CD4-positive, CD25-positive, alpha-beta regulatory T cell (primary cell): ENCODE measurements at regions not wholly inside any gene's neighbourhood (a gene's known extent, or its start where the extent isn't known, plus 50 kb on each side); places are given as distances from the start of the nearest gene placed in this dataset.

Experiments used
- ATAC-seq, 2 donors: fragments of 150-1000 bp; cut with Tn5 transposase; one replicate each; pipeline ENCODE4 v1.10.0; 2021; ENCODE audit warnings: low read depth in 2 of 2, moderate number of reproducible peaks in 2 of 2, moderate library complexity in 1 of 2
- DNase-seq, 3 donors: peaks; one replicate each; pipeline versions ENCODE4 v3.0.0 to v3.0.0-alpha.2; 2012 to 2022; ENCODE audit warnings: mixed read lengths in 1 of 3
- H3K27ac ChIP-seq: one replicate; pipeline ENCODE4 v1.7.0; 2013; ENCODE audit warnings: mild to moderate bottlenecking, low read length; ENCODE audit not compliant: insufficient read depth, poor library complexity, severe bottlenecking
- H3K27me3 ChIP-seq: one replicate; pipeline ENCODE4 v1.7.0; 2013; ENCODE audit warnings: low read length; ENCODE audit not compliant: control insufficient read depth, insufficient read depth
- H3K36me3 ChIP-seq: one replicate; pipeline ENCODE4 v1.7.0; 2013; ENCODE audit warnings: mild to moderate bottlenecking, low read length, moderate library complexity; ENCODE audit not compliant: control insufficient read depth, insufficient read depth
- H3K4me1 ChIP-seq: 2 replicates; pipeline ENCODE4 v1.7.0; 2013; ENCODE audit warnings: mild to moderate bottlenecking, low read length; ENCODE audit not compliant: insufficient read depth, control insufficient read depth, poor library complexity, severe bottlenecking
- H3K4me3 ChIP-seq: one replicate; pipeline ENCODE4 v1.7.0; 2013; ENCODE audit warnings: low read depth, mild to moderate bottlenecking, low read length, moderate library complexity
- H3K9me3 ChIP-seq, 2 experiments: 1 replicate in 1 of 2; 2 replicates in 1 of 2; pipeline ENCODE4 v1.7.0; 2013; ENCODE audit warnings: low read length in 2 of 2, mild to moderate bottlenecking in 1 of 2, moderate library complexity in 1 of 2; ENCODE audit not compliant: control insufficient read depth in 2 of 2
- H3K27ac Mint-ChIP-seq, 3 donors: one replicate each; pipeline ENCODE4 v1.8.0; 2020 to 2022; ENCODE audit warnings: mild to moderate bottlenecking in 3 of 3, mixed read lengths in 3 of 3, moderate library complexity in 2 of 3
- H3K27me3 Mint-ChIP-seq: one replicate; pipeline ENCODE4 v1.8.0; 2022; ENCODE audit warnings: mild to moderate bottlenecking, mixed read lengths
- H3K36me3 Mint-ChIP-seq: one replicate; pipeline ENCODE4 v1.8.0; 2020; ENCODE audit warnings: mixed read lengths
- H3K4me1 Mint-ChIP-seq, 4 donors: one replicate each; pipeline ENCODE4 v1.8.0; 2020 to 2022; ENCODE audit warnings: mixed read lengths in 4 of 4, mild to moderate bottlenecking in 1 of 4
- H3K4me3 Mint-ChIP-seq, 4 donors: one replicate each; pipeline ENCODE4 v1.8.0; 2020 to 2022; ENCODE audit warnings: mild to moderate bottlenecking in 4 of 4, mixed read lengths in 4 of 4, moderate library complexity in 3 of 4
- H3K9me3 Mint-ChIP-seq, 7 donors: one replicate each; pipeline ENCODE4 v1.8.0; 2020 to 2022; ENCODE audit warnings: mixed read lengths in 7 of 7, mild to moderate bottlenecking in 3 of 7, moderate library complexity in 2 of 7

- H3K36me3 ChIP-seq = no peaks in the 10 kb centered on the region
- H3K4me1 ChIP-seq = no peaks in the 10 kb centered on the region
- no peak overlapping the region for H3K27ac ChIP-seq
- ATAC-seq = no peak
- peaks cover 4 to 16% (median 6%) of the 10 kb centered on the region in 7 donors for H3K9me3 Mint-ChIP-seq
- no peak overlapping the region for H3K4me3 ChIP-seq
- no peaks in the 10 kb centered on the region for H3K27me3 Mint-ChIP-seq
- no peak overlapping the region for H3K27ac Mint-ChIP-seq
- H3K27me3 ChIP-seq = no peaks in the 10 kb centered on the region
- no peak overlapping the region for H3K4me3 Mint-ChIP-seq
- no peaks in the 10 kb centered on the region for H3K4me1 Mint-ChIP-seq
- H3K36me3 Mint-ChIP-seq = no peaks in the 10 kb centered on the region
- no peak for DNase-seq
- peaks cover 0 to 2% of the 10 kb centered on the region in 2 experiments for H3K9me3 ChIP-seq
Measured at GRCh38 chr2:14270036-14270582, 362.4 kb upstream of the LRATD1 start.

- no peak overlapping the region for H3K27ac ChIP-seq
- ATAC-seq (no peak), DNase-seq (no peak)
- H3K27ac Mint-ChIP-seq = peak overlapping the region in 1 of 3 donors; percentile 13
- no peaks in the 10 kb centered on the region for H3K36me3 ChIP-seq
- H3K9me3 ChIP-seq = peaks cover 0 to 2% of the 10 kb centered on the region in 2 experiments
- H3K36me3 Mint-ChIP-seq = no peaks in the 10 kb centered on the region
- no peaks in the 10 kb centered on the region for H3K4me1 ChIP-seq
- no peak overlapping the region for H3K4me3 ChIP-seq
- peaks cover 4 to 14% (median 6%) of the 10 kb centered on the region in 7 donors for H3K9me3 Mint-ChIP-seq
- H3K27me3 Mint-ChIP-seq = no peaks in the 10 kb centered on the region
- no peaks in the 10 kb centered on the region for H3K27me3 ChIP-seq
- H3K4me1 Mint-ChIP-seq = no peaks in the 10 kb centered on the region
- H3K4me3 Mint-ChIP-seq = no peak overlapping the region
Measured at GRCh38 chr2:14272396-14273075, 360.0 kb upstream of the LRATD1 start.

- ATAC-seq (no peak), DNase-seq (no peak)
- Mint-ChIP-seq H3K4me1 (no peaks in the 10 kb centered on the region), H3K27me3 (no peaks in the 10 kb centered on the region), H3K4me3 (no peak overlapping the region), H3K27ac (no peak overlapping the region), H3K36me3 (no peaks in the 10 kb centered on the region), H3K9me3 (peaks cover 4 to 14% (median 9%) of the 10 kb centered on the region in 7 donors)
- H3K4me3 ChIP-seq = no peak overlapping the region
- H3K27ac ChIP-seq = no peak overlapping the region
- H3K4me1 ChIP-seq = no peaks in the 10 kb centered on the region
- H3K36me3 ChIP-seq = no peaks in the 10 kb centered on the region
- peaks cover 0 to 2% of the 10 kb centered on the region in 2 experiments for H3K9me3 ChIP-seq
- H3K27me3 ChIP-seq = no peaks in the 10 kb centered on the region
Measured at GRCh38 chr2:14273650-14274049, 358.9 kb upstream of the LRATD1 start.

GRCh38 chr2:14284244-14284643 lies 348.3 kb upstream of the LRATD1 start:
- H3K9me3 Mint-ChIP-seq = peaks cover 1 to 14% (median 6%) of the 10 kb centered on the region in 7 donors
- DNase-seq = no peak
- no peak for ATAC-seq
- Histone ChIP-seq H3K4me3 (no peak overlapping the region), H3K27me3 (no peaks in the 10 kb centered on the region), H3K27ac (no peak overlapping the region), H3K36me3 (no peaks in the 10 kb centered on the region), H3K4me1 (no peaks in the 10 kb centered on the region), H3K9me3 (peaks cover 0 to 2% of the 10 kb centered on the region in 2 experiments)
- H3K27me3 Mint-ChIP-seq = no peaks in the 10 kb centered on the region
- no peaks in the 10 kb centered on the region for H3K4me1 Mint-ChIP-seq
- H3K36me3 Mint-ChIP-seq = no peaks in the 10 kb centered on the region
- no peak overlapping the region for H3K4me3 Mint-ChIP-seq
- no peak overlapping the region for H3K27ac Mint-ChIP-seq

DNA sequence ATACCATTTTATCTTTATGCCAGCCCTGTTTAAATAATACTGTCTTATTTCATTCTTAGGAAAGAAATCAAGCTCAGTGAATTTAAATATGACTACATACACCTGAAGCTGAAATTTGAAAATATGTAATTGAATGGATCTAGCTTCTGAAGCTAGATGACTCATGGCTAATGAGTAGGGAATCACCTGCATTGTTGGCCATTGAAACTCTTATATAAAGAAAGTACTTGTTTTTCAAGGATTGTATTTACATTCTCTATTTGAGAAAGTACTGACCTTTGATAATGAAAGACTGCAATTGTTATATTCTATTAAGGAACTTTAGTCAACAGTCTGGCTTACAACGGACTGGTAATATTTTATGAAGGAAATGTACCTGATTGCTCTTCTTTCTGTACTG lies 346.7 kb upstream of the LRATD1 start:
- Mint-ChIP-seq H3K36me3 (no peaks in the 10 kb centered on the region), H3K27ac (no peak overlapping the region), H3K9me3 (peaks cover 0 to 16% (median 8%) of the 10 kb centered on the region in 7 donors), H3K27me3 (no peaks in the 10 kb centered on the region), H3K4me1 (no peaks in the 10 kb centered on the region), H3K4me3 (no peak overlapping the region)
- ATAC-seq (no peak), DNase-seq (no peak)
- H3K27ac ChIP-seq = no peak overlapping the region
- H3K4me1 ChIP-seq = no peaks in the 10 kb centered on the region
- no peaks in the 10 kb centered on the region for H3K36me3 ChIP-seq
- H3K9me3 ChIP-seq = peaks cover 0 to 2% of the 10 kb centered on the region in 2 experiments
- H3K4me3 ChIP-seq = no peak overlapping the region
- H3K27me3 ChIP-seq = no peaks in the 10 kb centered on the region

GRCh38 chr2:14288016-14288415 lies 344.5 kb upstream of the LRATD1 start:
- Mint-ChIP-seq H3K27me3 (no peaks in the 10 kb centered on the region), H3K36me3 (no peaks in the 10 kb centered on the region), H3K9me3 (peaks cover 2 to 14% (median 10%) of the 10 kb centered on the region in 7 donors), H3K27ac (no peak overlapping the region), H3K4me3 (no peak overlapping the region), H3K4me1 (no peaks in the 10 kb centered on the region)
- H3K4me3 ChIP-seq = no peak overlapping the region
- no peak for DNase-seq
- no peaks in the 10 kb centered on the region for H3K9me3 ChIP-seq
- no peaks in the 10 kb centered on the region for H3K27me3 ChIP-seq
- H3K27ac ChIP-seq = no peak overlapping the region
- no peak for ATAC-seq
- no peaks in the 10 kb centered on the region for H3K36me3 ChIP-seq
- H3K4me1 ChIP-seq = no peaks in the 10 kb centered on the region

DNA sequence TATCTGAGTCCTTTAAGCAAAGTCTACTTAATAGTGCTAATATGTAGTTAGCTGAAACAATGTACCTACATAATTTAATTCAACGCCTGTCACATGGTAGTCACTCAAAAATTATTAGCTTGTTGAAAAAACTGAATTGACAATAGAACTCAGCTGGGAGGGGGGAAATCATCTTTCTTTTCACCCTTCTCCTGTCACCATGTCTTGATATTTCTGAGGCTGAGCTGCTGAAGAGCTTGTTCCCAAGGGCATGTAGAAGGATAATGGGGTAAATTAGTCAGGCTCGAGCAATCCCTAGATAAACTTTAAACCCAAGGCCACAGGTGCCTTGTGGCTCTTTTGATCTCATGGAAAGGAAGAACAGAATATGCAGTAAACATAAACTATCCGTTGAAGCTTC lies 339.6 kb upstream of the LRATD1 start:
- Histone ChIP-seq H3K4me3 (no peak overlapping the region), H3K27ac (no peak overlapping the region), H3K27me3 (no peaks in the 10 kb centered on the region), H3K9me3 (no peaks in the 10 kb centered on the region), H3K36me3 (no peaks in the 10 kb centered on the region), H3K4me1 (no peaks in the 10 kb centered on the region)
- Mint-ChIP-seq H3K36me3 (no peaks in the 10 kb centered on the region), H3K4me3 (no peak overlapping the region), H3K4me1 (no peaks in the 10 kb centered on the region), H3K9me3 (peaks cover 0 to 16% (median 5%) of the 10 kb centered on the region in 7 donors), H3K27ac (no peak overlapping the region), H3K27me3 (no peaks in the 10 kb centered on the region)
- DNase-seq = no peak
- no peak for ATAC-seq

DNA sequence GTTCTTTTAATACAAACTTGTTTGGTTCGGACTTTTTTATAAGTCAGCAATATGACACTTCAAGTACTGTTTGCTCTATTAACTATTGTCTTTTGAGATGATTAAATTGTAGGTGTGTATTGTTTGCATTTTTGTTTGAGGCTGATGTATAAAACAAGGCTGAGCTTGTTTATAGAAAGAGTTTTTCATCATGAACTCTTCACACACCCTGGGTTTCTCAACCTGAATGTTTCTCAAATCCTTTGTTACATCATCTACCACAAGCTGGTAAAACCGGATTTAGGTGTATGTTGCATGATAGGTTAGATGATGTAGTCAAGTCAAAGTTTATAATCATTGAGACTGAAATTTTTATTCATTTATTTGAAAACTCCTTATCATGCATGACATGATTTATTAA lies 335.2 kb upstream of the LRATD1 start:
- Histone ChIP-seq H3K4me3 (no peak overlapping the region), H3K9me3 (no peaks in the 10 kb centered on the region), H3K4me1 (no peaks in the 10 kb centered on the region), H3K36me3 (no peaks in the 10 kb centered on the region), H3K27me3 (no peaks in the 10 kb centered on the region), H3K27ac (no peak overlapping the region)
- Mint-ChIP-seq H3K4me3 (no peak overlapping the region), H3K4me1 (no peaks in the 10 kb centered on the region), H3K27ac (no peak overlapping the region), H3K9me3 (peaks cover 0 to 13% (median 3%) of the 10 kb centered on the region in 7 donors), H3K36me3 (no peaks in the 10 kb centered on the region), H3K27me3 (no peaks in the 10 kb centered on the region)
- ATAC-seq (no peak), DNase-seq (no peak)
